Progenitor cell of endocrine pancreas (in vitro differentiated cells): ENCODE measurements at regions not wholly inside any gene's neighbourhood (a gene's known extent, or its start where the extent isn't known, plus 50 kb on each side); places are given as distances from the start of the nearest gene placed in this dataset.
"Not testable (repeated sequence)": the region's sequence is repeated elsewhere in the genome, so short reads cannot be mapped to it uniquely, and the experiment has no call there.

ENCODE experiments used
- DNase-seq: peaks from one replicate; pipeline ENCODE4 v3.0.0; 2021; ENCODE audit warnings: low spot score; ENCODE audit not compliant: unreplicated experiment
- H3K27ac Mint-ChIP-seq: 2 replicates; pipeline ENCODE4 v1.8.0; 2021; ENCODE audit warnings: mild to moderate bottlenecking, moderate library complexity, mixed read lengths
- H3K27me3 Mint-ChIP-seq: 2 replicates; pipeline ENCODE4 v1.8.0; 2021; ENCODE audit warnings: mixed read lengths
- H3K36me3 Mint-ChIP-seq: 2 replicates; pipeline ENCODE4 v1.8.0; 2022; ENCODE audit warnings: mixed read lengths; ENCODE audit not compliant: insufficient read depth
- H3K4me1 Mint-ChIP-seq: 2 replicates; pipeline ENCODE4 v1.8.0; 2021; ENCODE audit warnings: low read depth, mixed read lengths
- H3K4me3 Mint-ChIP-seq: 2 replicates; pipeline ENCODE4 v1.8.0; 2021; ENCODE audit warnings: low read depth, mild to moderate bottlenecking, moderate library complexity, mixed read lengths
- H3K9me3 Mint-ChIP-seq: 2 replicates; pipeline ENCODE4 v1.8.0; 2021; ENCODE audit warnings: low read depth, mixed read lengths
- TF ChIP-seq, protein P1 (sequence below): fragments of 200-600 bp; sonication (generic); IDR thresholded peaks from one replicate; pipeline ENCODE4 v1.5.0; 2021; ENCODE audit warnings: antibody characterized with exemption, mild to moderate bottlenecking; ENCODE audit not compliant: unreplicated experiment

DNA sequence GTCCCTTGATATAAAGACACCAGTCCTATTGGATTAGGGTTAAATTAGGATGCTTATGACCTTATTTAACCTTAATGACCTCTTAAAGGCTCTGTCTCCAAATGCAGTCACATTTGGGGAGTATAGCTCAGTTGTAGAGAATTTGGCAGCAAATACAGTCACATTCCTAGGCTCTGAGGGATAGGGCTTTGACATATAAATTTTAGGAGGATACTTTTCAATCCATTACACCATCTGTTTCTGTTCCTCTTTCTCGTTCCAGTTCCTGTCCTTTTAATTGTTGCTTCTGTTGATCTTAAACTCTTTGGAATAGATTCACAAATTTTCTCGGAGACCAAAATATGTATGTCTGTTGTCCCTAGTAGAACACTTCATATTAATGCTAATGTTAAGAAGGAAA lies 390.0 kb upstream of the PCSK5 start:
- H3K4me1 Mint-ChIP-seq, result peaks cover 6% of the 10 kb centered on the region
- no peak for DNase-seq
- no peak overlapping the region for H3K27ac Mint-ChIP-seq
- H3K36me3 Mint-ChIP-seq, result no peaks in the 10 kb centered on the region
- TF ChIP-seq, protein P1, sequence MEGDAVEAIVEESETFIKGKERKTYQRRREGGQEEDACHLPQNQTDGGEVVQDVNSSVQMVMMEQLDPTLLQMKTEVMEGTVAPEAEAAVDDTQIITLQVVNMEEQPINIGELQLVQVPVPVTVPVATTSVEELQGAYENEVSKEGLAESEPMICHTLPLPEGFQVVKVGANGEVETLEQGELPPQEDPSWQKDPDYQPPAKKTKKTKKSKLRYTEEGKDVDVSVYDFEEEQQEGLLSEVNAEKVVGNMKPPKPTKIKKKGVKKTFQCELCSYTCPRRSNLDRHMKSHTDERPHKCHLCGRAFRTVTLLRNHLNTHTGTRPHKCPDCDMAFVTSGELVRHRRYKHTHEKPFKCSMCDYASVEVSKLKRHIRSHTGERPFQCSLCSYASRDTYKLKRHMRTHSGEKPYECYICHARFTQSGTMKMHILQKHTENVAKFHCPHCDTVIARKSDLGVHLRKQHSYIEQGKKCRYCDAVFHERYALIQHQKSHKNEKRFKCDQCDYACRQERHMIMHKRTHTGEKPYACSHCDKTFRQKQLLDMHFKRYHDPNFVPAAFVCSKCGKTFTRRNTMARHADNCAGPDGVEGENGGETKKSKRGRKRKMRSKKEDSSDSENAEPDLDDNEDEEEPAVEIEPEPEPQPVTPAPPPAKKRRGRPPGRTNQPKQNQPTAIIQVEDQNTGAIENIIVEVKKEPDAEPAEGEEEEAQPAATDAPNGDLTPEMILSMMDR, result no peak
- no peak overlapping the region for H3K4me3 Mint-ChIP-seq
- no peaks in the 10 kb centered on the region for H3K9me3 Mint-ChIP-seq
- H3K27me3 Mint-ChIP-seq, result no peaks in the 10 kb centered on the region

DNA sequence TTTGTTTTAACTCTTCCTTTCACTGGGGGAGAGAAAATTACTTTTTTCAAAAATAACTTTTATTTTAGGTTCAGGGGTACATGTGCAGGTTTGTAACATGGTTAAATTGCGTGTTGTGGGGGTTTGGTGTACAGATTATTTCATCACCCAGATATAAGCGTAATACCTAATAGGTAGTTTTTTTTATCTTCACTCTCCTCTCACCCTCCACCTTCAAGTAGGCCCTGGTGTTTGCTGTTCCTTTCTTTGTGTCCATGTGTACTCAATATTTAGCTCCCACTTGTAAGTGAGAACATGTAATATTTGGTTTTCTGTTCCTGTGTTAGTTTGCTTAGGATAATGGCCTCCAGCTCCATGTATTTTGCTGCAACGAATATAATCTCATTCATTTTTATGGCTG lies 389.5 kb upstream of the PCSK5 start:
- H3K4me3 Mint-ChIP-seq, H3K4me1 Mint-ChIP-seq: not testable (repeated sequence)

DNA sequence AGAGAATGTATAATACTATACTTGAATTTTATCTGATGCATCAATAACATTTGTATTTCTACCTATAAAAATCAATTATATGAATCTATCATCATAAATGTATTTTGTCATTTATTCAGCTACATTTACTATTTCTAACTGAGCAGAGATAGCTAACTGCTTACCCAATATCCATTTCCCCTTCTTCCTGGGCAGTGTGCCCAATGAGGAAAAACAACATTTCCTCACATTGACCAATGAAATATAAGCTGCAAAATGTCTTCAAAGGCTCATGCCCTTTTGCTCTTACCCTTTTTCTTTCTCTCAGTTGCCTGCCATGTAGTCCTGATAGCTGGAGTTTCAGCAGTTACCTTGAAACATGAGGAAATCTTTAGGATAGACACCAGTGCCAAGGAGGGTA lies 385.8 kb upstream of the PCSK5 start:
- H3K27me3 Mint-ChIP-seq, result no peaks in the 10 kb centered on the region
- peaks cover 6% of the 10 kb centered on the region for H3K4me1 Mint-ChIP-seq
- no peaks in the 10 kb centered on the region for H3K36me3 Mint-ChIP-seq
- H3K27ac Mint-ChIP-seq, result no peak overlapping the region
- H3K4me3 Mint-ChIP-seq, result no peak overlapping the region
- no peak for DNase-seq
- H3K9me3 Mint-ChIP-seq, result peaks cover 15% of the 10 kb centered on the region
- TF ChIP-seq, protein P1, result no peak

More for the DNA sequence above, 389.5 kb upstream of the PCSK5 start:
- H3K27me3 Mint-ChIP-seq, H3K9me3 Mint-ChIP-seq, H3K36me3 Mint-ChIP-seq, DNase-seq, H3K27ac Mint-ChIP-seq: not testable (repeated sequence)

DNA sequence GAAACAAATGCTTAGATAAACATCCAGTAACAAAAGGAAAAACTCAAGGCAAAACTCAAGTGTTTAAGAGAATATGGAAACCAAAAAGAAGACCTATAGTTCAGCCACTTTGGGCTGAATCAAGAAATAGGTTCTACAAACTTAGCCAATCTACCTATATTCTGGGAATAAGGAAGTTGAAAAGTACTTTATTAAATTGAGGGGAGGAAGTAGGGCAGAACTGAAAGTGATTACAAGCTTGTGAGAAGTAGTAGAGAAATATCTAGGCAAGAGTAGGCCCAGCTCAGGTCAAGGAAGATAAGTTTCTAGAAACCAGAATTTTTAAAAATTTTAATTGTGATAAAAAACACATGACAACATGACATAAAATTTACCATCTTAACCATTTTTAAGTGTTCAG lies 384.8 kb upstream of the PCSK5 start:
- Mint-ChIP-seq H3K36me3 (no peaks in the 10 kb centered on the region), H3K27me3 (no peaks in the 10 kb centered on the region), H3K27ac (peak overlapping the region; percentile 79)

DNA sequence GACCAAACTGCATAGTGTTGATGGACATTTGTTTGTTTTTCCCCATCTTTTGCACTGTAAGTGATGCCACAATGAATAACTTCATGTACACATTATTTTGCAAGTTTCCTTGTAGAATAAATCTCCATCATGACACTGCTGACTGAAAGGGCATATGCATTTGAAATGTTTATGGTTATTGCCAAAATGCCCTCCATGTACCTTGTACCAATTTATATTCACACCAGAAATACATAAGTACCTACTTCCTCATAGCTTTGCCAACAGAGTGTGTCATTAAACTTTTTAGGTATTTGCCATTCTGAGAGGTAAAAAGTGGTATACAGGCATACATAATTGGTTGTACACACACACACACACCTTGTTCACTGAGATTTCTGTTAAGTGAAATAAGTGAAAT lies 361.0 kb upstream of the PCSK5 start:
- Mint-ChIP-seq H3K4me1 (no peaks in the 10 kb centered on the region), H3K27me3 (peaks cover 3% of the 10 kb centered on the region), H3K27ac (no peak overlapping the region), H3K4me3 (no peak overlapping the region), H3K36me3 (no peaks in the 10 kb centered on the region), H3K9me3 (peaks cover 4% of the 10 kb centered on the region)
- no peak for DNase-seq
- TF ChIP-seq, protein P1, result no peak

More for the DNA sequence above, 384.8 kb upstream of the PCSK5 start:
- Mint-ChIP-seq H3K9me3 (peaks cover 15% of the 10 kb centered on the region), H3K4me1 (peaks cover 6% of the 10 kb centered on the region), H3K4me3 (no peak overlapping the region)
- TF ChIP-seq, protein P1, result no peak
- DNase-seq, result no peak

DNA sequence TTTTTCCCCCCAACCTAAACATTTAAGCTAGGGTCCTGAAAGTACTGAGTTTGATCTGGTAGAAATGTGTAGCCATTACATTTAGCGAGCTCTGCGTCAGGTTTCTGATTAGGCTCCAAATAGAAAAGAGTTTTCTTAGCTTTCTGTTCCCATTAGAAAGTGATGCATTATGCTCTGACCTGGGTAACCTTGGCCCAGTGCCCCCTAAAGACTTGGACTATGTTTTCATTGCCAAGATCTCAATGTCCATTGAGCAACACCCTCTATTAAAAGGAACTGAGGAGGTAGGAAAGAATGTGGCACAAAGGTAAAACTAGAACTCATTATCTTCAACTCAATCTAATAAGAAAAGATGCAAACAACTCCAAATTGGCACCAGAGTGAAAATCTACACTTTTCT lies 358.9 kb upstream of the PCSK5 start:
- Mint-ChIP-seq H3K27ac (no peak overlapping the region), H3K4me1 (no peaks in the 10 kb centered on the region), H3K36me3 (no peaks in the 10 kb centered on the region), H3K4me3 (no peak overlapping the region), H3K9me3 (peaks cover 8% of the 10 kb centered on the region), H3K27me3 (peaks cover 3% of the 10 kb centered on the region)
- TF ChIP-seq, protein P1, result no peak
- DNase-seq, result no peak
